HTERT RPE-1 (cell line): ENCODE measurements at regions not wholly inside any gene's neighbourhood (a gene's known extent, or its start where the extent isn't known, plus 50 kb on each side); places are given as distances from the start of the nearest gene placed in this dataset.

Experiments
- in situ Hi-C: fragments of 300-500 bp; cut with MboI; formaldehyde crosslinking; loops from 4 replicates; pipeline ENCODE4 v1.14.3; 2020; ENCODE audit warnings: low sequenced_read_pairs

- in situ Hi-C loops = no loop called here
Observed at GRCh38 chr5:147036691-147037245, 158.2 kb upstream of the PPP2R2B start.

GRCh38 chr5:147037515-147038205, 159.1 kb upstream of the PPP2R2B start:
- in situ Hi-C loops = no loop called here

GRCh38 chr5:147040856-147041255, 162.3 kb upstream of the PPP2R2B start:
- in situ Hi-C loops = no loop called here

- in situ Hi-C loops = no loop called here
Observed at GRCh38 chr5:147044572-147045273, 166.2 kb upstream of the PPP2R2B start.

- in situ Hi-C loops = no loop called here
Observed at GRCh38 chr5:147045290-147045689, 166.7 kb upstream of the PPP2R2B start.

GRCh38 chr5:147046281-147046680, 167.7 kb upstream of the PPP2R2B start:
- in situ Hi-C loops = no loop called here

GRCh38 chr5:147046894-147047293, 168.3 kb upstream of the PPP2R2B start:
- in situ Hi-C loops = no loop called here

GRCh38 chr5:147049764-147050163, 171.2 kb upstream of the PPP2R2B start:
- in situ Hi-C loops = no loop called here

GRCh38 chr5:147050172-147050571, 171.6 kb upstream of the PPP2R2B start:
- in situ Hi-C loops = no loop called here

GRCh38 chr5:147051193-147051592, 172.6 kb upstream of the PPP2R2B start:
- in situ Hi-C loops = no loop called here

- in situ Hi-C loops = no loop called here
Observed at GRCh38 chr5:147052519-147052918, 174.0 kb upstream of the PPP2R2B start.

GRCh38 chr5:147055089-147055826, 176.7 kb upstream of the PPP2R2B start:
- in situ Hi-C loops = no loop called here

- in situ Hi-C loops = no loop called here
Observed at GRCh38 chr5:147055850-147056566, 177.5 kb upstream of the PPP2R2B start.

GRCh38 chr5:147057051-147057450, 177.8 kb upstream of the STK32A start:
- in situ Hi-C loops = no loop called here

- in situ Hi-C loops = no loop called here
Observed at GRCh38 chr5:147061431-147061830, 173.4 kb upstream of the STK32A start.

- in situ Hi-C loops = no loop called here
Observed at GRCh38 chr5:147062427-147062826, 172.4 kb upstream of the STK32A start.

- in situ Hi-C loops = no loop called here
Observed at GRCh38 chr5:147063943-147064342, 170.9 kb upstream of the STK32A start.

GRCh38 chr5:147065071-147065470, 169.8 kb upstream of the STK32A start:
- in situ Hi-C loops = no loop called here

GRCh38 chr5:147068998-147069397, 165.8 kb upstream of the STK32A start:
- in situ Hi-C loops = no loop called here

GRCh38 chr5:147072622-147073021, 162.2 kb upstream of the STK32A start:
- in situ Hi-C loops = no loop called here

GRCh38 chr5:147073098-147073497, 161.7 kb upstream of the STK32A start:
- in situ Hi-C loops = no loop called here
